PC-9 (cell line): ENCODE measurements at regions not wholly inside any gene's neighbourhood (a gene's known extent, or its start where the extent isn't known, plus 50 kb on each side); places are given as distances from the start of the nearest gene placed in this dataset.

ENCODE experiments used
- BruUV-seq: library from RNA; stranded (reverse); fragments of 400-500 nt; replicated peaks from 2 replicates; lab custom pipeline; 2021; lab: Mats Ljungman, UMichigan
- CTCF ChIA-PET: fragments of 300-600 bp; sonication (Branson Sonifier 250); formaldehyde crosslinking; loops from one replicate; lab custom pipeline; 2022; ENCODE audit warnings: antibody characterized with exemption; lab: Charles Lee
- POLR2A ChIA-PET: fragments of 300-600 bp; sonication (Branson Sonifier 250); formaldehyde crosslinking; loops from one replicate; lab custom pipeline; 2022; ENCODE audit warnings: antibody characterized with exemption; ENCODE audit not compliant: unreplicated experiment; lab: Charles Lee
- DNase-seq, 2 experiments: peaks; one replicate each; pipeline versions ENCODE4 v3.0.0 to v3.0.0-alpha.2; 2015 to 2022; ENCODE audit warnings: mixed read lengths in 1 of 2
- H2AFZ ChIP-seq: fragments of 200-600 bp; sonication (generic); 2 replicates; pipeline ENCODE4 v1.8.1; 2017; ENCODE audit warnings: antibody characterized with exemption
- H3F3A ChIP-seq: fragments of 200-600 bp; sonication (generic); 2 replicates; pipeline ENCODE4 v1.8.1; 2017; ENCODE audit warnings: antibody characterized with exemption, mild to moderate bottlenecking, low read depth; ENCODE audit not compliant: insufficient read depth
- H3K27ac ChIP-seq: fragments of 200-600 bp; sonication (generic); 2 replicates; pipeline ENCODE4 v1.6.1; 2016; ENCODE audit warnings: mixed run types
- H3K27me3 ChIP-seq: fragments of 200-600 bp; sonication (generic); 2 replicates; pipeline ENCODE4 v1.6.1; 2016; ENCODE audit warnings: low read depth, mixed run types; ENCODE audit not compliant: insufficient read depth
- H3K36me3 ChIP-seq: fragments of 200-600 bp; sonication (generic); 2 replicates; pipeline ENCODE4 v1.6.1; 2016; ENCODE audit warnings: low read depth, mixed run types
- H3K4me1 ChIP-seq: fragments of 200-600 bp; sonication (generic); replicated peaks from 2 replicates; pipeline ENCODE4 v1.6.1; 2016; ENCODE audit warnings: mixed run types; ENCODE audit not compliant: insufficient read depth
- H3K4me2 ChIP-seq: fragments of 200-600 bp; sonication (generic); 2 replicates; pipeline ENCODE4 v1.6.1; 2017; ENCODE audit warnings: mixed run types
- H3K4me3 ChIP-seq: fragments of 200-600 bp; sonication (generic); 2 replicates; pipeline ENCODE4 v1.6.1; 2016; ENCODE audit warnings: mixed run types
- H3K79me2 ChIP-seq: fragments of 200-600 bp; sonication (generic); 2 replicates; pipeline ENCODE4 v1.6.1; 2017; ENCODE audit warnings: low read depth, mixed run types
- H3K9me2 ChIP-seq: fragments of 200-600 bp; sonication (generic); 2 replicates; pipeline ENCODE4 v1.8.1; 2017; ENCODE audit warnings: mild to moderate bottlenecking; ENCODE audit not compliant: insufficient read depth
- H3K9me3 ChIP-seq: fragments of 200-600 bp; sonication (generic); 2 replicates; pipeline ENCODE4 v1.8.1; 2016; ENCODE audit warnings: low read depth; ENCODE audit not compliant: insufficient read depth
- H4K20me1 ChIP-seq: fragments of 200-600 bp; sonication (generic); 2 replicates; pipeline ENCODE4 v1.8.1; 2017; ENCODE audit not compliant: insufficient read depth
- CTCF ChIP-seq: fragments of 200-600 bp; sonication (generic); conservative IDR thresholded peaks from 2 replicates; pipeline ENCODE4 v1.6.1; 2017; ENCODE audit warnings: mixed run types, antibody characterized with exemption, mild to moderate bottlenecking, moderate library complexity
- EZH2 ChIP-seq: fragments of 200-600 bp; sonication (generic); IDR thresholded peaks from 2 replicates; pipeline ENCODE4 v1.8.0; 2017; ENCODE audit warnings: antibody characterized with exemption, low read depth
- intact Hi-C: fragments of 100-400 bp; cut with micrococcal nuclease; formaldehyde crosslinking; loops from one replicate; pipeline ENCODE4 v1.10.0; 2022; ENCODE audit not compliant: unreplicated experiment

GRCh38 chrX:9252182-9252581 is 212.7 kb upstream of the TBL1X start:
- Histone ChIP-seq H3K79me2 (no peaks in the 10 kb centered on the region), H3F3A (no peaks in the 10 kb centered on the region), H3K4me1 (no peaks in the 10 kb centered on the region), H3K36me3 (no peaks in the 10 kb centered on the region), H3K27me3 (no peaks in the 10 kb centered on the region), H3K27ac (no peak overlapping the region), H3K9me3 (no peaks in the 10 kb centered on the region), H4K20me1 (no peaks in the 10 kb centered on the region), H2AFZ (no peak overlapping the region), H3K9me2 (no peaks in the 10 kb centered on the region), H3K4me3 (no peak overlapping the region), H3K4me2 (no peak overlapping the region)
- DNase-seq: no peak
- TF ChIP-seq EZH2 (no peak), CTCF (no peak)
- CTCF ChIA-PET: no interaction called here
- BruUV-seq: no TSS peak
- intact Hi-C loops: no loop called here
- POLR2A ChIA-PET: no interaction called here

- Histone ChIP-seq H4K20me1 (no peaks in the 10 kb centered on the region), H3K9me3 (no peaks in the 10 kb centered on the region), H3K27me3 (no peaks in the 10 kb centered on the region), H3K4me3 (no peak overlapping the region), H3K4me2 (no peak overlapping the region), H3F3A (no peaks in the 10 kb centered on the region), H3K9me2 (no peaks in the 10 kb centered on the region), H3K36me3 (no peaks in the 10 kb centered on the region), H2AFZ (no peak overlapping the region), H3K4me1 (no peaks in the 10 kb centered on the region), H3K79me2 (no peaks in the 10 kb centered on the region), H3K27ac (no peak overlapping the region)
- ChIA-PET POLR2A (no interaction called here), CTCF (no interaction called here)
- DNase-seq: no peak
- TF ChIP-seq EZH2: no peak
- TF ChIP-seq CTCF: no peak
- intact Hi-C loops: no loop called here
- no TSS peak for BruUV-seq
These were observed 211.6 kb upstream of the TBL1X start for GRCh38 chrX:9253211-9253610.

- TF ChIP-seq CTCF (no peak), EZH2 (no peak)
- no peak for DNase-seq
- ChIA-PET POLR2A (no interaction called here), CTCF (no interaction called here)
- H2AFZ ChIP-seq: no peak overlapping the region
- H3K4me1 ChIP-seq: no peaks in the 10 kb centered on the region
- no peaks in the 10 kb centered on the region for H3K9me2 ChIP-seq
- intact Hi-C loops: no loop called here
- H3K4me2 ChIP-seq: no peak overlapping the region
- peaks cover 3% of the 10 kb centered on the region; the same call in 1 of the 2 replicates for H3K27me3 ChIP-seq
- H3K4me3 ChIP-seq: no peak overlapping the region
- H3K27ac ChIP-seq: no peak overlapping the region
- no TSS peak for BruUV-seq
- no peaks in the 10 kb centered on the region for H3K9me3 ChIP-seq
- H4K20me1 ChIP-seq: no peaks in the 10 kb centered on the region
- H3K36me3 ChIP-seq: no peaks in the 10 kb centered on the region
- no peaks in the 10 kb centered on the region for H3K79me2 ChIP-seq
- H3F3A ChIP-seq: no peaks in the 10 kb centered on the region
These were observed 207.0 kb upstream of the TBL1X start for GRCh38 chrX:9257718-9258420.
